GM12864 (cell line): ENCODE measurements at regions not wholly inside any gene's neighbourhood (a gene's known extent, or its start where the extent isn't known, plus 50 kb on each side); places are given as distances from the start of the nearest gene placed in this dataset.

ENCODE experiments used
- DNase-seq: peaks from one replicate; pipeline ENCODE4 v3.0.0-alpha.2; 2011; ENCODE audit warnings: low read depth
- H3K4me3 ChIP-seq: 2 replicates; pipeline ENCODE4 v1.5.1; 2011; ENCODE audit warnings: mild to moderate bottlenecking, low read depth, low read length, control low read depth
- CTCF ChIP-seq: IDR thresholded peaks from 2 replicates; pipeline ENCODE4 v1.5.1; 2011; ENCODE audit warnings: low read depth, mild to moderate bottlenecking, moderate library complexity, low read length, control low read depth, inconsistent platforms; ENCODE audit errors: missing control alignments

GRCh38 chr11:24421766-24422165 is 75.1 kb upstream of the LUZP2 start:
- no peak for TF ChIP-seq CTCF
- no peak overlapping the region for H3K4me3 ChIP-seq
- DNase-seq = no peak

GRCh38 chr11:24422376-24422775 is 74.5 kb upstream of the LUZP2 start:
- no peak for DNase-seq
- no peak for TF ChIP-seq CTCF
- H3K4me3 ChIP-seq = no peak overlapping the region

DNA sequence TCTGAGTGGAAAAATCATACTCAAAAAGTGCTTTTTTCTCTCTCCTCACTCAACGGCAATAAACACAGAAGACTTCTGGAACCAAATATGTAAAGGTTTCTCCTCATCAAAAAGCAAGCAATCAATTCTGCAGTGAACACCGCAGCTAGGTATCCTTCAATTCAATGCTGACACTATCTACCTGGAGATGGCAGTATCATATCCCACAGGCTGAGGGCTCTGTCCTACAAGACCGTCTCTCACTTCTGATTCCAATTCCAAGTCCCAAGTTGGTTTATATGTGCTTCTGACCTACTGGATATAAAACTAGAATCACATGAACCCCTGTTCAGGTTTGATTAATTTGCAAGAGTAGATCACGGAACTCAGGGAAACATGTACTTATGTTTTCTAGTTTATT is 59.7 kb upstream of the LUZP2 start:
- DNase-seq = no peak
- no peak for TF ChIP-seq CTCF
- no peak overlapping the region for H3K4me3 ChIP-seq
